ENCODE measurements at regions not wholly inside any gene's neighbourhood (a gene's known extent, or its start where the extent isn't known, plus 50 kb on each side); places are given as distances from the start of the nearest gene placed in this dataset.

DNA sequence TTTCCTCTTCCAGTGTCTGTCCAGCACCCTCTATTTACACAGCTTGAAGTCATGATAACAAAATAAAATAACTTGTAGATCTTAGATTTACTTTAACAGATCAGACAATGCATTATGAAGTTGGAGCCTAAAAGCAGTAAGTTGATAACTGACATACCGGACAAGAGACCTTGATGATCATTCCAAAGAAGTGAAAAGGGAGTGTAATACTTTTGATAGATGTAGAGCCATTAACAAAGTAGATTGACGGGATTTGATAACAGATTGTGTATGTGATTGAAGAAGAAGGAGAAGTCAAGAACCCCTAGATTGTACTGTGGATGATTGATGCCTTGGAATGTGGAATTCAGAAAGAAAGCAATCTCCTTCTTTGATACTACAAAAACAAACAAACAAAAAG is 403.8 kb upstream of the MGAT4C start:
- no peak for DNase-seq (ENCODE audit: low spot score)
- TF ChIP-seq CTCF (IDR thresholded peaks at IDR 0.05; ENCODE audit: extremely low read depth, missing control alignments) = no peak

- no peak for TF ChIP-seq CTCF (IDR thresholded peaks at IDR 0.05; ENCODE audit: extremely low read depth, missing control alignments)
- no peak for DNase-seq (ENCODE audit: low spot score)
Observed at GRCh38 chr12:86658303-86658702, 402.1 kb upstream of the MGAT4C start.

DNA sequence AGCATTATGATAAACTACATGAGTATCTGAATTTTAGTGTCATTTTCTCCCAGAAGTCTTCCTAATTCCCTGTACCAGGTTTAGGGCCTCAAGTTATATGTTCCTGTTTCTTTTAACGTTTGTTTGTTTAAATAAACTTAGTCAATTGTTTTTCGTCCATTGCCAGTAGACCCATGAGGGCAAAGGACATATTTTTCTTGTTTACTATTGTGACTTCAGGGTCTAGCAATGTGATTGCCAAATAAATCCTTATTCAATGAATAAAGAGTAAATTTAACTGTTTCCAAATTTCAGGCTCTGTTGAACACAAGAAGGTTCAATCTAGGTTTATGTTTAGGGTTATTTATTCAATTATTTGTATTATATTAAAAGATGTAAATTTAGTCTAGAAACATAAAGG is 391.6 kb upstream of the MGAT4C start:
- no peak for DNase-seq (ENCODE audit: low spot score)
- no peak for TF ChIP-seq CTCF (IDR thresholded peaks at IDR 0.05; ENCODE audit: extremely low read depth, missing control alignments)

DNA sequence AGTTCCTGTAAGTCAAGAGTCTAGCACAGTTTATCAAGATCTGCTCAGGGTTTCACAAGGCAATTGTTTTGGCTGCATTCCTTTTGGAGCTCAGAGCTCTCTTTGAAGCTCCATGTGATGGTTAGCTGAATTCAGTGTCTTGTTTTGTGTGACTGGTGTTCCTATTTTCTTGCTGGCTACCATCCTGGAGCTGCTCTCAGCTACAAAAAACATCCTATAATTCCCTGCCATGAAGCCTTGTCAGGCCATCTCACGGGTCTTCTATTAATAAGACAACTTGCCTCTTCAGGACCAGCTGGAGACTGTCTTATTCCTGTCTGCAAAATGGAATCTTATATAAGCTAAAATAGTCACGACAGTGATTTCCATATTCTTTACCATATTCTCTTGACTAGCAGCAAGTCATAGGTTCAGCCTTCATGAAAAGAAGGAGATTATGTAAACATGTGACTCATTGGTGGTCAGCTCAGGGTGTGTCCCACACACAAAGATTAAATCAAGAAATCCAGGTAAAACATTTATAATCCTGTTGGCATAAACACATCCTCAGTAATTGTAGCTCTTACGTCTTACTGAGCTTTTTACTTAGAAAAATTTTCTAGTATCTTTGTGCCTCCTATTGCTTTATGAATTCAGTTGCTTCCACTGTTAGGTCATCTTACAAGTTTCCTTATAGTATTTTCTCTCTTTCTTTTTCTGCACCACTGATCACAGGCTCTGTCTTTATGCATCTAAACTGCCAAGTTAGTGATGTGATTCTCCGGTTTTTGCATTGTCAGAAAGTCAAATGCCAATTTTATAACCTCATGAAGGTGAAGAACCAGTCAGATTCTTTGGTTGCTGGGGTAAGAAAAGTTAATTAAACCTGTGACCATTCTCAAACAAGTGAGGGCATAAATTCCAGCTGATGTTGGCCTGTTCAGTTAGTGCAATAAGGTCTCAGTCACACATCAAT is 378.5 kb upstream of the MGAT4C start:
- no peak for DNase-seq (ENCODE audit: low spot score)

GRCh38 chr12:86627001-86627400 is 370.8 kb upstream of the MGAT4C start:
- TF ChIP-seq CTCF (IDR thresholded peaks at IDR 0.05; ENCODE audit: extremely low read depth, missing control alignments) = no peak
- DNase-seq (ENCODE audit: low spot score) = no peak

More for the DNA sequence above, 378.5 kb upstream of the MGAT4C start:
- TF ChIP-seq CTCF (IDR thresholded peaks at IDR 0.05; ENCODE audit: extremely low read depth, missing control alignments) = no peak

DNA sequence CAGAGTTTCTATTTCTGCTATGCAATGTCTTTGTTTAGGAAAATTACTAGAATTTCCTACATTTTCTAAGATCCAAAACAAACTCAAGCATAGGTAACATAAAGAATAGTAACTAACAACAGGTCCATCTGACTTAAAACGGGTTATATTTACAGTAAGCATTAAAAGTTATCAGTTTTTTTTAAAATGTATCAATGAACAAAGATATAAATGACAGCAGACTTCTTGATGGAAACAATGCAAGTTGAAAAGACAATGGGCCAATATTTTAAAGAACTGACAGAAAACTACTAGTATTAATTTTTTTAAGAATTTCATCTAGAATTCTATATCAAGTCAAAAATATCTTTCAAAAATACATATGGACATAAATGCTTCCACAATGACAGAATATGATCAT is 367.1 kb upstream of the MGAT4C start:
- DNase-seq (ENCODE audit: low spot score) = no peak
- TF ChIP-seq CTCF (IDR thresholded peaks at IDR 0.05; ENCODE audit: extremely low read depth, missing control alignments) = no peak

GRCh38 chr12:86621957-86622356 is 365.8 kb upstream of the MGAT4C start:
- TF ChIP-seq CTCF (IDR thresholded peaks at IDR 0.05; ENCODE audit: extremely low read depth, missing control alignments) = no peak
- DNase-seq (ENCODE audit: low spot score) = no peak

Data from GM20000 (cell line).